ENCODE measurements at regions not wholly inside any gene's neighbourhood (a gene's known extent, or its start where the extent isn't known, plus 50 kb on each side); places are given as distances from the start of the nearest gene placed in this dataset.

DNA sequence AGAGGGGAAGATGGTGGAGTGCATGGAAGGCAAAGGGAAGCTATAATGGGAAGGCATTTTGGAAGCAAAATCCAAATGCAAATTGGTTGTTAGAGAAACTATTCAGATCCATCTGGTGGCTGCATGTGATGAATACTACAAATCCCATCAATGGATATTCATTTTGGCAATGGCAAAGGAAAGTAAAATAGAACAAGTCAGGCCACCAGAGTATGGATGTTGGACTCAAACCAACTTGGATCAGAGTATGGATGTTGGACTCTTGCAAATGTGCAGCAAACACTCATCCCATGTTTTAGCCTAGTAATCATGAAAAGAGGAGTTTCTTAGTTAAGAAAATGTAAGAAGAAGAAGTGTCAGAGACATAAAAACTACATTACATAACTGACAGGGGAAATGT is 289.6 kb upstream of the DAB1 start:
- Histone ChIP-seq H3K36me3 (ENCODE audit: control insufficient read depth, insufficient read depth, low read length) (no peaks in the 10 kb centered on the region), H3K4me1 (ENCODE audit: control insufficient read depth, insufficient read depth, low read length) (peaks cover 10% of the 10 kb centered on the region), H3K4me3 (ENCODE audit: low read depth, low read length) (no peak overlapping the region), H3K9me3 (ENCODE audit: control insufficient read depth, insufficient read depth, low read depth, low read length) (no peaks in the 10 kb centered on the region), H3K27ac (ENCODE audit: low read depth, low read length) (no peak overlapping the region), H3K27me3 (ENCODE audit: control insufficient read depth, insufficient read depth, low read length) (no peaks in the 10 kb centered on the region), H3K9ac (ENCODE audit: low read length) (no peak overlapping the region)

DNA sequence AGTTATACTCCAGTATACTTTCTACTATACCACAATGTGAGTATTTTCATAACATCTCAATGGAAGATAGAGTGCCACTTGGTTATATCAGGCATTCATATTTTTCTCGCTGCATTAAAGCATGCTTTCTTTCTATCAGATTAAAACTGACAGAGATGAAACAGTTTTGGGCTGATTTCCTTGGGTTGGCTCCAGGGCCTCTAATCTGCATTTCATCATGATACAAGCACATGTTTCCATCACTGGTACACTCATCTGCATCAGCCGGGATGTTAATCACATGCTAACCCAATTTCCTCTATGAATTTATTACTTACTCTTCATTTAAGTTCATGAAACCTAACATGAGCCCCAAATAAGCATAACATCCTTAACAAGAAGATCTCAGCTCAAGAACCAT is 289.0 kb upstream of the DAB1 start:
- H3K27me3 ChIP-seq (ENCODE audit: control insufficient read depth, insufficient read depth, low read length): no peaks in the 10 kb centered on the region
- H3K9me3 ChIP-seq (ENCODE audit: control insufficient read depth, insufficient read depth, low read depth, low read length): 0 out of 2 replicates have a peak, but pooled peaks cover 2% of the 10 kb centered on the region
- H3K27ac ChIP-seq (ENCODE audit: low read depth, low read length): no peak overlapping the region
- no peak overlapping the region for H3K4me3 ChIP-seq (ENCODE audit: low read depth, low read length)
- H3K4me1 ChIP-seq (ENCODE audit: control insufficient read depth, insufficient read depth, low read length): peaks cover 10% of the 10 kb centered on the region
- no peaks in the 10 kb centered on the region for H3K36me3 ChIP-seq (ENCODE audit: control insufficient read depth, insufficient read depth, low read length)
- no peak overlapping the region for H3K9ac ChIP-seq (ENCODE audit: low read length)

- Histone ChIP-seq H3K36me3 (ENCODE audit: control insufficient read depth, insufficient read depth, low read length) (no peaks in the 10 kb centered on the region), H3K9me3 (ENCODE audit: control insufficient read depth, insufficient read depth, low read depth, low read length) (0 out of 2 replicates have a peak, but pooled peaks cover 4% of the 10 kb centered on the region), H3K27ac (ENCODE audit: low read depth, low read length) (no peak overlapping the region), H3K27me3 (ENCODE audit: control insufficient read depth, insufficient read depth, low read length) (no peaks in the 10 kb centered on the region), H3K4me1 (ENCODE audit: control insufficient read depth, insufficient read depth, low read length) (peaks cover 10% of the 10 kb centered on the region), H3K4me3 (ENCODE audit: low read depth, low read length) (no peak overlapping the region), H3K9ac (ENCODE audit: low read length) (no peak overlapping the region)
Observed at GRCh38 chr1:57711326-57711725, 287.5 kb upstream of the DAB1 start.

GRCh38 chr1:57707631-57708030 is 283.8 kb upstream of the DAB1 start:
- no peaks in the 10 kb centered on the region for H3K36me3 ChIP-seq (ENCODE audit: control insufficient read depth, insufficient read depth, low read length)
- H3K9ac ChIP-seq (ENCODE audit: low read length): no peak overlapping the region
- H3K27me3 ChIP-seq (ENCODE audit: control insufficient read depth, insufficient read depth, low read length): no peaks in the 10 kb centered on the region
- 0 out of 2 replicates have a peak, but pooled peaks cover 4% of the 10 kb centered on the region for H3K9me3 ChIP-seq (ENCODE audit: control insufficient read depth, insufficient read depth, low read depth, low read length)
- H3K4me1 ChIP-seq (ENCODE audit: control insufficient read depth, insufficient read depth, low read length): peaks cover 10% of the 10 kb centered on the region
- no peak overlapping the region for H3K4me3 ChIP-seq (ENCODE audit: low read depth, low read length)
- no peak overlapping the region for H3K27ac ChIP-seq (ENCODE audit: low read depth, low read length)

DNA sequence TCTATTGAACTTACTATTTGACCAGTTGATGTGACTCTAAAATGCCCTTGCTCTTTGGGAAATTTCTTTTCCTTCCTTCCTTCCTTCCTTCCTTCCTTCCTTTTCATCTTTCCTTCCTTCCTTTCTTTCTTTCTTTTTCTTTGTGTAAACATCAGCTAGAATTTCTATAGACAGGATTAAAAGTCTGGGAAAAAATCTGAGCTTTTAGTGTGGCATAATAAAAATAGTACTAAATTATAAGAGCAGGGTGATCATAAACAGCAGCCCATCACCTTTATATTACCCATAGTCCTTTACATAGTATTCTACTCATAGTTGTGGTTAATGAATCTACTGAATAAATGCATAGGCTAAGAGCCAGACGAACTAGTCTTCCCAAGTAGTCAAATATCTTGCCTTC is 281.0 kb upstream of the DAB1 start:
- no peak overlapping the region for H3K9ac ChIP-seq (ENCODE audit: low read length)
- no peak overlapping the region for H3K4me3 ChIP-seq (ENCODE audit: low read depth, low read length)
- 0 out of 2 replicates have a peak, but pooled peaks cover 4% of the 10 kb centered on the region for H3K9me3 ChIP-seq (ENCODE audit: control insufficient read depth, insufficient read depth, low read depth, low read length)
- H3K4me1 ChIP-seq (ENCODE audit: control insufficient read depth, insufficient read depth, low read length): no peaks in the 10 kb centered on the region
- no peaks in the 10 kb centered on the region for H3K36me3 ChIP-seq (ENCODE audit: control insufficient read depth, insufficient read depth, low read length)
- H3K27me3 ChIP-seq (ENCODE audit: control insufficient read depth, insufficient read depth, low read length): no peaks in the 10 kb centered on the region
- no peak overlapping the region for H3K27ac ChIP-seq (ENCODE audit: low read depth, low read length)

GRCh38 chr1:57704231-57704630 is 280.4 kb upstream of the DAB1 start:
- Histone ChIP-seq H3K9me3 (ENCODE audit: control insufficient read depth, insufficient read depth, low read depth, low read length) (0 out of 2 replicates have a peak, but pooled peaks cover 4% of the 10 kb centered on the region), H3K4me1 (ENCODE audit: control insufficient read depth, insufficient read depth, low read length) (no peaks in the 10 kb centered on the region), H3K27me3 (ENCODE audit: control insufficient read depth, insufficient read depth, low read length) (no peaks in the 10 kb centered on the region), H3K9ac (ENCODE audit: low read length) (no peak overlapping the region), H3K27ac (ENCODE audit: low read depth, low read length) (no peak overlapping the region), H3K36me3 (ENCODE audit: control insufficient read depth, insufficient read depth, low read length) (no peaks in the 10 kb centered on the region), H3K4me3 (ENCODE audit: low read depth, low read length) (no peak overlapping the region)

DNA sequence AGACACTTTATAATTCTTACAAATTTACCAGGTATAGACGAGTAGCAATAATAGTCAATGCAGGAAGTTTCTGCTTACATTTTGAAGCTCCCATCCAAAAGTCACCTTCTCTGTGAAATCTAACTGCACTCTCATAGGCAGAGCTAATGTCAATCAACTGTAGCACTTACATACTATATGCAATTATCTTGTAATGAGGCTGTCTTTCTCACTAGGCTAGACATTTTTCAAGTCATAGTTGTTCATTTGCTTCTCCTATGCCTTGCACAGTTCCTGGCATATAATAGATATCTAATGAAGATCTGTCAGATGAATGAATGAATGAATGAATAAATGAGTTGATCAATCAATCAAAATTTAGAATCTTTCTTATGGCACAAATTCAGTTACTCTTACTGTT is 273.0 kb upstream of the DAB1 start:
- H3K4me1 ChIP-seq (ENCODE audit: control insufficient read depth, insufficient read depth, low read length): no peaks in the 10 kb centered on the region
- H3K4me3 ChIP-seq (ENCODE audit: low read depth, low read length): no peak overlapping the region
- H3K27ac ChIP-seq (ENCODE audit: low read depth, low read length): no peak overlapping the region
- no peak overlapping the region for H3K9ac ChIP-seq (ENCODE audit: low read length)
- H3K27me3 ChIP-seq (ENCODE audit: control insufficient read depth, insufficient read depth, low read length): no peaks in the 10 kb centered on the region
- no peaks in the 10 kb centered on the region for H3K36me3 ChIP-seq (ENCODE audit: control insufficient read depth, insufficient read depth, low read length)
- peaks cover 20% of the 10 kb centered on the region for H3K9me3 ChIP-seq (ENCODE audit: control insufficient read depth, insufficient read depth, low read depth, low read length)

GRCh38 chr1:57696043-57696442 is 272.2 kb upstream of the DAB1 start:
- Histone ChIP-seq H3K36me3 (ENCODE audit: control insufficient read depth, insufficient read depth, low read length) (no peaks in the 10 kb centered on the region), H3K9ac (ENCODE audit: low read length) (no peak overlapping the region), H3K27ac (ENCODE audit: low read depth, low read length) (no peak overlapping the region), H3K4me1 (ENCODE audit: control insufficient read depth, insufficient read depth, low read length) (no peaks in the 10 kb centered on the region), H3K4me3 (ENCODE audit: low read depth, low read length) (no peak overlapping the region), H3K27me3 (ENCODE audit: control insufficient read depth, insufficient read depth, low read length) (no peaks in the 10 kb centered on the region), H3K9me3 (ENCODE audit: control insufficient read depth, insufficient read depth, low read depth, low read length) (peaks cover 24% of the 10 kb centered on the region)

GRCh38 chr1:57686306-57686705 is 262.4 kb upstream of the DAB1 start:
- Histone ChIP-seq H3K4me1 (ENCODE audit: control insufficient read depth, insufficient read depth, low read length) (peaks cover 9% of the 10 kb centered on the region), H3K4me3 (ENCODE audit: low read depth, low read length) (no peak overlapping the region), H3K9ac (ENCODE audit: low read length) (no peak overlapping the region), H3K27ac (ENCODE audit: low read depth, low read length) (no peak overlapping the region), H3K9me3 (ENCODE audit: control insufficient read depth, insufficient read depth, low read depth, low read length) (peaks cover 8% of the 10 kb centered on the region), H3K36me3 (ENCODE audit: control insufficient read depth, insufficient read depth, low read length) (no peaks in the 10 kb centered on the region), H3K27me3 (ENCODE audit: control insufficient read depth, insufficient read depth, low read length) (no peaks in the 10 kb centered on the region)

DNA sequence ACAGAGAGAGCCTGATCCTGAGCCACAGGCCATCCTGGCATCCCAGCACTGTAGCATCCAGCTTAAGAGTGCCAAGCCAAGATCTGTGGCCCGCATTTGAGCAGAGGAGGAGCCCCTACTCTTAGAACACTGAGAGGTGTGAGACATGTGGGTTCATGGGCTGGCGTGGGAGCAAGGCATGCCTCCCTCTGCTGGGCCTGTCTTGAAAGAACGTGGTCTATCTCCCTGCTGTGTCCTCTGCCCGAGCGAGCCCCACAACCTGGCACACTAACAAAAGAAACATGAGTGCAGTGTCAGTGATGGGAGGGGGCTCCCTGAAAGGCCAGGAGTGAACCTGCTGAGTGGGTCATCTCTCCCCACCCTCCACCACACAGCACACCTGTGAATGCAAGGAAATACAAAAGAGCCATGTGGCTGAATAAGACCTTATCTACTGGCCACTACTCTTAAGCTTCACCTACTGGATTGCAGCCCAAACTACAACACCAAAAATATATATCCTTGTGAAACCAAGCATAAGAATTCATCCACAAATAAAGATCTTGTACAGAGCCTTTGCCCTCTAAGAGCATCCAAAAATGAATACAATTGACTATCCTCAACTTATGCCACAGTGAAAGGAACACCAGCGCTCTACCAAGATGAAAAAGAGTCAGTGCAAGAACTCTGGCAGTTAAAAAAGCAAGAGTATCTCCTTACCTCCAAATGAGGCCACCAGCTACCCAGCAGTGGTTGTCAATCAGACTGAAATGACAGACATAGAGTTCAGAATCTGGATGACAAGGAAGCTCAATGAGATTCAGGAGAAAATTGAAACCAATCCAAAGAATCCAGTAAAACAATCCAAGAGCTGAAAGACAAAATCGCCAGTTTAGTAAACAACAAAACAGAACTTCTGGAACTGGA is 259.4 kb upstream of the DAB1 start:
- H3K27me3 ChIP-seq (ENCODE audit: control insufficient read depth, insufficient read depth, low read length): no peaks in the 10 kb centered on the region
- peaks cover 2% of the 10 kb centered on the region; the same call in 1 of the 2 replicates for H3K9me3 ChIP-seq (ENCODE audit: control insufficient read depth, insufficient read depth, low read depth, low read length)
- no peak overlapping the region for H3K27ac ChIP-seq (ENCODE audit: low read depth, low read length)
- H3K9ac ChIP-seq (ENCODE audit: low read length): no peak overlapping the region
- no peaks in the 10 kb centered on the region for H3K36me3 ChIP-seq (ENCODE audit: control insufficient read depth, insufficient read depth, low read length)
- H3K4me1 ChIP-seq (ENCODE audit: control insufficient read depth, insufficient read depth, low read length): peaks cover 12% of the 10 kb centered on the region
- no peak overlapping the region for H3K4me3 ChIP-seq (ENCODE audit: low read depth, low read length)

- Histone ChIP-seq H3K36me3 (ENCODE audit: control insufficient read depth, insufficient read depth, low read length) (no peaks in the 10 kb centered on the region), H3K27me3 (ENCODE audit: control insufficient read depth, insufficient read depth, low read length) (peaks cover 14% of the 10 kb centered on the region; the same call in 1 of the 2 replicates), H3K27ac (ENCODE audit: low read depth, low read length) (no peak overlapping the region), H3K9me3 (ENCODE audit: control insufficient read depth, insufficient read depth, low read depth, low read length) (no peaks in the 10 kb centered on the region), H3K4me3 (ENCODE audit: low read depth, low read length) (no peak overlapping the region), H3K4me1 (ENCODE audit: control insufficient read depth, insufficient read depth, low read length) (peaks cover 13% of the 10 kb centered on the region), H3K9ac (ENCODE audit: low read length) (no peak overlapping the region)
Observed at GRCh38 chr1:57678138-57678537, 254.3 kb upstream of the DAB1 start.

Measured in HUES6 (cell line).